ENCODE measurements at regions not wholly inside any gene's neighbourhood (a gene's known extent, or its start where the extent isn't known, plus 50 kb on each side); places are given as distances from the start of the nearest gene placed in this dataset.

DNA sequence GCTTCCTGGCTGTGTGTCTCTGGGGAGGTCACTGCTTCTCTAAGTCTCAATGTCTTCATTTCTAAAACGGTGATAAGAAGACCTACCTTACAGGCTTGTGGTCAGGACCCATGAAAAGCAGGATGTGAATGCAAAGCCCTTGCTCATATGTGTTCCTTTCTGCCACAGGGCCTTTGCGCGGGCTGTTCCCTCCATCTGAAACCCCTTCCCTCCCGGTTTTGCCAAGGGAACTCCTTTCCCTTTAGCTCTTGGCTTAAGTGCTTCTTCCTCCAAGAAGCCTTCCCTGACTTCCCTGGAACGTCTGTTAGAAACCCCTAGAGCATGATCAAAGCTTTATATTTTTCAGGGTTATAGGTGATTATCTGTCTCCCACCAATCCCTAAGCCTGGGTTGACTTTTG lies 147.2 kb upstream of the PTPN1 start:
- H3K27ac ChIP-seq, result no peak overlapping the region
- H3K4me2 ChIP-seq, result no peak overlapping the region
- H3K9me3 ChIP-seq, result no peaks in the 10 kb centered on the region
- no peaks in the 10 kb centered on the region for H4K20me1 ChIP-seq
- H3K4me3 ChIP-seq, result no peak overlapping the region
- peaks cover 49% of the 10 kb centered on the region for H3K4me1 ChIP-seq
- TF ChIP-seq Cebpa-rat (IDR thresholded peaks at IDR 0.05), result no peak
- H3K36me3 ChIP-seq, result no peaks in the 10 kb centered on the region
- H3K27me3 ChIP-seq, result no peaks in the 10 kb centered on the region
- no peak overlapping the region for H3K9ac ChIP-seq

DNA sequence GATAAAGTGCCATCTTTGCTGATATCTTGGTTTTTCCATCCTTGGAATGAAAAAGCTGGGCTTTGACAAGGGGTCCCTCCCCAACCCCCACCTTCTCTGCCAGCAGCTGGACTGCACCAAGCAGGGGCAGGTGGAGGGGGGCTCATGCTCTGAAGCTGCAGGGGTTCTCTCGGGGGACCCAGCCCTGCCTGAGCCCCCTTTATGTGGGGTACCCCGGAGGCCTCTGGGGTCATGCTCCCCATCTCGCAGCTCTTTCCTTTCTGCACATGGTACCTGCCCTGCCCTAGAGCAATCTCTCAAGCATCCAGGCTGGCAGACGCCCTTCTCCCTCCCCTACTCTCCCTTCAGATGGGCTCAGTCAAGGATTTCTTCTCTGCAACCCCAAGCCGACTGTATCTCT lies 146.7 kb upstream of the PTPN1 start:
- TF ChIP-seq Cebpa-rat (IDR thresholded peaks at IDR 0.05), result no peak
- H3K4me3 ChIP-seq, result no peak overlapping the region
- H3K36me3 ChIP-seq, result no peaks in the 10 kb centered on the region
- H3K9me3 ChIP-seq, result no peaks in the 10 kb centered on the region
- no peaks in the 10 kb centered on the region for H4K20me1 ChIP-seq
- H3K27ac ChIP-seq, result no peak overlapping the region
- 0 out of 2 replicates have a peak overlapping the region, but pooled peaks have one; percentile 5 for H3K4me2 ChIP-seq
- no peak overlapping the region for H3K9ac ChIP-seq
- H3K4me1 ChIP-seq, result peaks cover 52% of the 10 kb centered on the region
- no peaks in the 10 kb centered on the region for H3K27me3 ChIP-seq

DNA sequence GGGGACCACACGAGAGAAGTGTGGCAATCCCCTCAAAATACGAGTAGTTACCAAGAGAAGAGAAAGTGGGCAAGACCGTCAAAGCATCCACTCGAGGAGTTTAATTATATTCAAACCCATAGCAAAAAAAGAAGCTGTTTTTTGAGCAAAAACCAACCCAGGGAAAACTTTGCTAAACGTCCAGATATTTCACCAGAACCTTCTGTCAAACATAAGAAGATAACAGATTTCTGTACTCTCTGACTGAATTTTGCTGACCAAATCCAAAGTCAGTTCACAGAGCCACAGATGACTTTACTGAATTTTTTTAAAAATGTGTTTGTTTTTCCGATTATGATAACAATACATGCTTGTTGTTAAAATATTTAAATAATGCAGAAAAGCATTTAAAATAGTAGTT lies 145.6 kb upstream of the PTPN1 start:
- peaks cover 63% of the 10 kb centered on the region for H3K4me1 ChIP-seq
- no peak overlapping the region for H3K4me3 ChIP-seq
- no peak overlapping the region for H3K9ac ChIP-seq
- H3K27me3 ChIP-seq, result no peaks in the 10 kb centered on the region
- H3K36me3 ChIP-seq, result no peaks in the 10 kb centered on the region
- no peaks in the 10 kb centered on the region for H4K20me1 ChIP-seq
- no peaks in the 10 kb centered on the region for H3K9me3 ChIP-seq
- peak overlapping the region; percentile 30; the same call in 1 of the 2 replicates for H3K4me2 ChIP-seq
- no peak overlapping the region for H3K27ac ChIP-seq
- TF ChIP-seq Cebpa-rat (IDR thresholded peaks at IDR 0.05), result no peak

DNA sequence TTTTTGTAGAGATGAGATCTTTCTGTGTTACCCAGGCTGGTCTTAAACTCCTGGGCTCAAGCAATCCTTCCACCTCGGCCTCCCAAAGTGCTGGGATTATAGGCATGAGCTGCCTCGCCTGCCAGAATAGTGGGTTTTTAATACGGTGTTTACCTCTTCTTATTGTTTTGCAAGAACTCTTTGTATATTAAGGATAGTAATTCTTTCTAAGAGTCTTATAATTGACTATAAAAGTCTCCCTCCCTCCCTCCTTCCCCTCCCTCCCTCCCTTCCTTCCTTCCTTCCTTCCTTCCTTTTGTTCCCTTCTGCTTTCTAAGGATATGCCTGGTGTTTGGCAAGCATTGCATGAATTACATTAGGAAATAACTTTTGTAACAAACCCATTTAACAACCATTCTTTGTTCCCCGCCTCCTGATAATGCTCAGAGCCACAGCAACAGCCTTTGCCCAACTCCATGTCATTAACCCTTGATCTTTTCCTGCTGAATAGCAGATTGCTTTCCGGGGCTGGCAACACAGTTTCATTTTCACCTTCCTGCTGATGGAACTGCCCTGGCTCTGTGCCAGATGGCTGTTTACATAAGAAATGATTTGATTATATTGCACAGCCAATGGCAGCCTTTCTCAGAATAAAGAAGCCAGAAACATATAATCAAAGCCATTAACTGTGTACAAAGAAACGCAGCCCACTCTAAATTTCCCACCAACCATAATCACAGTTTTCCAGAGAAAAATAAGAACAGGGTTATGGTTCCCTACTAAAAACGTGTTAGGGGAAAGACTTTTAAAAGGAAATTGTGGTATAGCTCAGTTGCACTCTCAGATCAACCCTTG lies 143.7 kb upstream of the PTPN1 start:
- Histone ChIP-seq H3K4me2 (peak overlapping the region; percentile 81), H3K4me1 (peaks cover 72% of the 10 kb centered on the region), H3K36me3 (no peaks in the 10 kb centered on the region), H3K4me3 (no peak overlapping the region), H4K20me1 (no peaks in the 10 kb centered on the region), H3K9ac (no peak overlapping the region), H3K9me3 (no peaks in the 10 kb centered on the region), H3K27me3 (no peaks in the 10 kb centered on the region), H3K27ac (0 out of 2 replicates have a peak overlapping the region, but pooled peaks have one; percentile 22)
- no peak for TF ChIP-seq Cebpa-rat (IDR thresholded peaks at IDR 0.05)

DNA sequence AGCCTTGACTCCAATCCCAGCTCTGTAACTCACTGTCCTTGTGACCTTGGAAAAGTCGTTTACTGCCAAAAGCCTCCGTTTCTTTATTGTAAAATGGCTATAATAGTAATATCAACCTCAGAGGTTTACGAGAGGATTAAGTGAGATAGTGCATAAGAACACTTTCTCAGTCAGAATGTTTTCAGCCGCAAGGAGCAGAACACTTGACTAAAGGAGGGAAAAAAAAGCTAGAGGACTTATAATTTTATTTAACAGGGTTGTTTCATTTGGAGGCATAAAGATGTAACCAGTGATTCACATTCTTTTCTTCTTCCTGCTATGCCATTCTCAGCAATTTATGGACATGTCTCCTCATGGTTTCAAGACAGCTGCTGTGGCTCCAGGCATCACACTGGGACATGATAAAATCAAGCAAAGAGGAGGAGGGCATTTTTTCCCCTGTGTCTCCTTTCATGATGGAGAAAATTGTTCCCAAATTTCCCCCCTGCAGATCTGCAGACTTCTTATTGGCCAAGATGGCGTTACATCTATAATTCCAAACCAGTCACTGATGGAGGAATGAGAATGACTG lies 143.0 kb upstream of the PTPN1 start:
- H3K27ac ChIP-seq, result no peak overlapping the region
- H4K20me1 ChIP-seq, result no peaks in the 10 kb centered on the region
- no peak for TF ChIP-seq Cebpa-rat (IDR thresholded peaks at IDR 0.05)
- H3K9ac ChIP-seq, result no peak overlapping the region
- H3K4me2 ChIP-seq, result peak overlapping the region; percentile 81
- H3K4me1 ChIP-seq, result peaks cover 78% of the 10 kb centered on the region
- H3K9me3 ChIP-seq, result no peaks in the 10 kb centered on the region
- no peak overlapping the region for H3K4me3 ChIP-seq
- no peaks in the 10 kb centered on the region for H3K36me3 ChIP-seq
- H3K27me3 ChIP-seq, result no peaks in the 10 kb centered on the region

DNA sequence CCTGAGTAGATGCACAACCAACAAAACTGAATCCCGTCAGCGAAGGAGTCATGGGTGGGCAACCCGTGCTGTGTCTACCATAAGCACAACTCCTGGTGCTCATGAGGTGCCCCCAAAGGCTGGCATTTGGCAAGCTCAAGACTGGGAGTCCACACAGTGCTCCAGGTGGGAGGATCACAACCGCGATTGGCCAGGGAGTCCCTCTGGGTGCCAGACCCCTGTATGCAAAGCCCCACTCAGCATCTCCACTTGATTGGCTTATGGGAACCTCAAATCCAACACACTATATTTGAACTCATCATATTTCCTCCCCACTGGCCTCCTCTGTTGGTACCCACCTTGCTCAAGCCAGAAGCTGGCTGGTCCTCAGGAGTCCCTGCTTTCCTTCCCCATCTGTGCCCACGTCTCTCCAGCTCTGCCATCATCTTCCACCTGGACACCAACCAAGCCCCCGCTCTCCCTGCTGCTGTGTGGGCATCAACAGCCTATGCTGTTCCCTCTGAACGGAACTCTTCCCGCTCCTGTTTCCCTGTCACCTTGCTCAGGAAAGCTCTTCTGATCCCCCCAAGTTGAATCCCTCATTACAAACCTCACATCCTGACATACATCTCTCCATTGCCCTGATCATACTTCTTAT lies 142.3 kb upstream of the PTPN1 start:
- TF ChIP-seq Cebpa-rat (IDR thresholded peaks at IDR 0.05), result no peak
- Histone ChIP-seq H3K27me3 (no peaks in the 10 kb centered on the region), H3K9me3 (no peaks in the 10 kb centered on the region), H4K20me1 (no peaks in the 10 kb centered on the region), H3K9ac (no peak overlapping the region), H3K4me1 (peaks cover 76% of the 10 kb centered on the region), H3K4me3 (no peak overlapping the region), H3K36me3 (no peaks in the 10 kb centered on the region), H3K4me2 (peak overlapping the region; percentile 81; the same call in 1 of the 2 replicates), H3K27ac (no peak overlapping the region)

DNA sequence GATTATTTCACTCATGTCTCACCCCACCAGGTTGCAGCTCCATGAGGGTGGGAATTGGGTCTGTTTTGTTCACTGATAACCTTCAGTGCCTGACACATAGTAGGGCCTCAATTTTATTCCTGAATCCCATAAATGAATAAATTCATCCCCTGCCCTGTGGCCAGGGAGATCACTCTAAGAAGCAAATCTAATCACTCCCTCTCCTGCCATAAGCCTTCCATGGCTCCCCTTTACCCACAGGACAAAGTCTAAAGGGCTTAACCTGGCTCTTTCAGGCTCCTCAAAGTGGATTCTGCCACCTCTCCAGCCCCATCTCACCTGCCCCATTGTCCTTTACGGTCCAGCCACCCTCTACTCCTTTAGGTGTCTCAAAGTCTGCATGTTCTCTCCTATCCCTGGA lies 141.8 kb upstream of the PTPN1 start:
- no peak for TF ChIP-seq Cebpa-rat (IDR thresholded peaks at IDR 0.05)
- H3K36me3 ChIP-seq, result no peaks in the 10 kb centered on the region
- no peaks in the 10 kb centered on the region for H3K27me3 ChIP-seq
- H4K20me1 ChIP-seq, result no peaks in the 10 kb centered on the region
- H3K4me3 ChIP-seq, result no peak overlapping the region
- no peak overlapping the region for H3K4me2 ChIP-seq
- H3K27ac ChIP-seq, result no peak overlapping the region
- no peak overlapping the region for H3K9ac ChIP-seq
- peaks cover 72% of the 10 kb centered on the region for H3K4me1 ChIP-seq
- H3K9me3 ChIP-seq, result no peaks in the 10 kb centered on the region

DNA sequence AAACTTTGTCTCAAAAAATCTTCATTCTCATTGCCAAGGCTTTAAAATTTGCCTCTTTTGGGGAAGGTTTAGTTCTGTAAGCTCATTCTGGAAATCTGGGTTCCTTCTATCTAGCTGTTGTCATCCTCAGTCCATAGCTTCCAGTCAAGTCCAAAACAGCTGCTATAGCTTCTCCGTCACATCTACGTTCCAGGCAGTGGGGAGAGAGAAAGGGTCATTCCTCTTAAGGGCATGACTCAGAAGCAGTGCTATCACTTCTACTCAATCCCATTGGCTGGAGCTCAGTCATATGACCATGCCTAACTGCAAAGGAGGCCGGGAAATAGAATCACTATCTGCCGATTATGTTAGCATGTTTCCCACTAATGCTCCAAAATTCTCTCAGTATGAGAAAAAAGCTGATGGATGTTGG lies 141.4 kb upstream of the PTPN1 start:
- peak overlapping the region; percentile 78 for H3K4me2 ChIP-seq
- no peaks in the 10 kb centered on the region for H3K36me3 ChIP-seq
- H3K4me3 ChIP-seq, result no peak overlapping the region
- no peak overlapping the region for H3K9ac ChIP-seq
- no peaks in the 10 kb centered on the region for H4K20me1 ChIP-seq
- H3K4me1 ChIP-seq, result peaks cover 72% of the 10 kb centered on the region
- no peak overlapping the region for H3K27ac ChIP-seq
- H3K27me3 ChIP-seq, result no peaks in the 10 kb centered on the region
- TF ChIP-seq Cebpa-rat (IDR thresholded peaks at IDR 0.05), result no peak
- H3K9me3 ChIP-seq, result no peaks in the 10 kb centered on the region

DNA sequence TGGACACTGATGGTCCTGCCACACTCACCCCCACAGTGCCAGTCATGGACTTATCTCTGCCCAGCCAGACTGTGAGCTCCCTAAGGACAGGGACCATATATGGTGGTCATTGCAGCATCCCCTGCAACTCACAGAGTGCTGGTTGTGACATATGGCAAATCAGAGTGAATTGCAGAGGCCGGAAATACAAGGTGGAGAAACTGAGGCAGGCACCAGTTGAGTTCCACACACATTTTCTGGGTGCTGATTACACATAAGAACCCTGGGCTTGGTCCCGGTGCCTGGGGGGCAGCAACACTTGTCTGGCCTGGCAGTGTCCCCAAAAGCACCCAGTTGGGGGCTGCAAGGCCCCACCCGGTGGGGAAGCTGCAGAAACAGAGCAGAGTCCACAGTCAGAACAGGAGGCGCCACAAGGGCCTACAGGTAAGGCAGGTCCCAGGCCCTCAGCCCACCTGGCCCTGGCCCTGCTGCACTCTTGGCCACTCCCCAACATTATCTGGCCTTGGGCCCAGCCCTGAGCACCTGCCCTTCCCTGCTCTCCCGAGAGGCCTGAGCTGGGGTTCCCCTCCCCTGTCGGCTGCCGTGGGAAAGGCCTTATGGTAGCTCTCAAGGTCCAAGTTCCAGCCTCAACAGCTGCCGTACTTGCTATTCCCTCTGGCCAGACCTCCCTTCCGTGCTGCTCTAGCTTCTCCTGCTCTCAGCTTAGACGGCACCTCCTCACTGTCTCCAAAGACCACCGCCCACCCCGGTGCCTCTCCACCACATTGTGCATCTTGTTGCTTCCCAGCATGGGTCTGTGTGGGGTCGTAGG lies 140.8 kb upstream of the PTPN1 start:
- H3K27ac ChIP-seq, result peak overlapping the region; percentile 46; the same call in 1 of the 2 replicates

More for the DNA sequence above, 140.8 kb upstream of the PTPN1 start:
- peak overlapping the region; percentile 78 for H3K4me2 ChIP-seq
- H3K36me3 ChIP-seq, result no peaks in the 10 kb centered on the region
- no peaks in the 10 kb centered on the region for H3K27me3 ChIP-seq
- H3K9me3 ChIP-seq, result no peaks in the 10 kb centered on the region
- H4K20me1 ChIP-seq, result no peaks in the 10 kb centered on the region
- TF ChIP-seq Cebpa-rat (IDR thresholded peaks at IDR 0.05), result no peak
- H3K4me1 ChIP-seq, result peaks cover 70% of the 10 kb centered on the region
- H3K4me3 ChIP-seq, result no peak overlapping the region
- no peak overlapping the region for H3K9ac ChIP-seq
